GM21825 (cell line): ENCODE measurements at regions not wholly inside any gene's neighbourhood (a gene's known extent, or its start where the extent isn't known, plus 50 kb on each side); places are given as distances from the start of the nearest gene placed in this dataset.

Experiments used
- ATAC-seq: cut with Tn5 transposase; IDR thresholded peaks from one replicate; pipeline ENCODE4 v1.9.1; 2021; ENCODE audit warnings: mild to moderate bottlenecking, moderate library complexity; ENCODE audit not compliant: unreplicated experiment

GRCh38 chr10:21100871-21101514 lies 203.9 kb upstream of the NEBL start:
- no peak for ATAC-seq

GRCh38 chr10:21100190-21100589 lies 203.1 kb upstream of the NEBL start:
- no peak for ATAC-seq

- ATAC-seq = no peak
Measured at GRCh38 chr10:21099291-21100062, 202.4 kb upstream of the NEBL start.

GRCh38 chr10:21097926-21098355 lies 200.8 kb upstream of the NEBL start:
- no peak for ATAC-seq

- ATAC-seq = no peak
Measured at GRCh38 chr10:21095494-21096055, 198.5 kb upstream of the NEBL start.

GRCh38 chr10:21095073-21095472 lies 198.0 kb upstream of the NEBL start:
- no peak for ATAC-seq

- no peak for ATAC-seq
Measured at GRCh38 chr10:21092683-21093524, 195.8 kb upstream of the NEBL start.

GRCh38 chr10:21090609-21091082 lies 193.5 kb upstream of the NEBL start:
- no peak for ATAC-seq

GRCh38 chr10:21087476-21087875 lies 190.4 kb upstream of the NEBL start:
- no peak for ATAC-seq

GRCh38 chr10:21084700-21085099 lies 187.6 kb upstream of the NEBL start:
- ATAC-seq = no peak

- ATAC-seq = no peak
Measured at GRCh38 chr10:21083861-21084260, 186.8 kb upstream of the NEBL start.

GRCh38 chr10:21082206-21082605 lies 185.1 kb upstream of the NEBL start:
- no peak for ATAC-seq

GRCh38 chr10:21080261-21080660 lies 183.2 kb upstream of the NEBL start:
- ATAC-seq = no peak

GRCh38 chr10:21079330-21079658 lies 182.2 kb upstream of the NEBL start:
- ATAC-seq = no peak

- ATAC-seq = peak; percentile 55
Measured at GRCh38 chr10:21078410-21079329, 181.6 kb upstream of the NEBL start.

GRCh38 chr10:21077681-21078080 lies 180.6 kb upstream of the NEBL start:
- ATAC-seq = no peak

GRCh38 chr10:21076381-21076780 lies 179.3 kb upstream of the NEBL start:
- ATAC-seq = no peak

GRCh38 chr10:21075880-21076279 lies 178.8 kb upstream of the NEBL start:
- no peak for ATAC-seq

GRCh38 chr10:21071001-21071673 lies 174.0 kb upstream of the NEBL start:
- ATAC-seq = no peak
